LNCAP (cell line): ENCODE measurements at regions not wholly inside any gene's neighbourhood (a gene's known extent, or its start where the extent isn't known, plus 50 kb on each side); places are given as distances from the start of the nearest gene placed in this dataset.

Experiments used
- TF ChIP-seq, protein P1 (sequence below): fragments of 450-650 bp; IDR thresholded peaks from 2 replicates; pipeline ENCODE4 v1.5.1; 2017; ENCODE audit warnings: mild to moderate bottlenecking

DNA sequence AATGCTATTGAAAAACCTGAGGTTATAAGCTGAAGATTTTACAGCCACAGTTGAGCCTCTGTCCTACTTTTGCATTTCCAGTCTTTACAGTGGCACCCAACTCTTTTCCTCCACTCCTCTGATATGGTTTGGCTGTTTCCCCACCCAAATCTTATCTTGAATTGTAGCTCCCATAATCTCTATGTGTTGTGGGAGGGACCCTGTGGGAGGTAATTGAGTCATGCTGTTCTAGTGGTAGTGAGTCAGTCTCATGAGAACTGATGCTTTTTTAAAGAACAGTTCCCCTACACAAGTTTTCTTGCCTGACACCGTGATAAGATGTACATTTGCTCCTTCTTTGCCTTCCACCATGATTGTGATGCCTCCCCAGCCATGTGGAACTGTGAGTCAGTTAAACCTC is 646.1 kb upstream of the SEMA6A start:
- TF ChIP-seq, protein P1, sequence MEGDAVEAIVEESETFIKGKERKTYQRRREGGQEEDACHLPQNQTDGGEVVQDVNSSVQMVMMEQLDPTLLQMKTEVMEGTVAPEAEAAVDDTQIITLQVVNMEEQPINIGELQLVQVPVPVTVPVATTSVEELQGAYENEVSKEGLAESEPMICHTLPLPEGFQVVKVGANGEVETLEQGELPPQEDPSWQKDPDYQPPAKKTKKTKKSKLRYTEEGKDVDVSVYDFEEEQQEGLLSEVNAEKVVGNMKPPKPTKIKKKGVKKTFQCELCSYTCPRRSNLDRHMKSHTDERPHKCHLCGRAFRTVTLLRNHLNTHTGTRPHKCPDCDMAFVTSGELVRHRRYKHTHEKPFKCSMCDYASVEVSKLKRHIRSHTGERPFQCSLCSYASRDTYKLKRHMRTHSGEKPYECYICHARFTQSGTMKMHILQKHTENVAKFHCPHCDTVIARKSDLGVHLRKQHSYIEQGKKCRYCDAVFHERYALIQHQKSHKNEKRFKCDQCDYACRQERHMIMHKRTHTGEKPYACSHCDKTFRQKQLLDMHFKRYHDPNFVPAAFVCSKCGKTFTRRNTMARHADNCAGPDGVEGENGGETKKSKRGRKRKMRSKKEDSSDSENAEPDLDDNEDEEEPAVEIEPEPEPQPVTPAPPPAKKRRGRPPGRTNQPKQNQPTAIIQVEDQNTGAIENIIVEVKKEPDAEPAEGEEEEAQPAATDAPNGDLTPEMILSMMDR: no peak

DNA sequence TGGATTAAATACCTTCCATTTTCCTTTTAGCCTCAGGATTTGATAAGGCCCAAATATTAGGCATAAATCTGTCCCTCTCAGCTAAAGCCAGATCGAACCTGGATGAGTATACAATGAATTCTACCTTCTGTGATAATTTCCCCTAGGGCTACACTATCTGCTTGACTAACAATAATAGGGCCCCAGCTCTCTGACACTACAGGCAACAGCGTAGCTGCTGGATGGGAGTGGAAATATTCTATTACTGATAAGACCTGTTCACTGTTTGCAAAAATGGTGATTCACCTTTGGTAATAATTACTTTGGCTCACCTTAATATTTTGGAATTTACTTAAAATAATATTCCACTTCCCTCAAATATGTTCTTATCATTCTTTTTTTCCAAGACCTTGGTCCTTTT is 644.2 kb upstream of the SEMA6A start:
- TF ChIP-seq, protein P1: no peak

DNA sequence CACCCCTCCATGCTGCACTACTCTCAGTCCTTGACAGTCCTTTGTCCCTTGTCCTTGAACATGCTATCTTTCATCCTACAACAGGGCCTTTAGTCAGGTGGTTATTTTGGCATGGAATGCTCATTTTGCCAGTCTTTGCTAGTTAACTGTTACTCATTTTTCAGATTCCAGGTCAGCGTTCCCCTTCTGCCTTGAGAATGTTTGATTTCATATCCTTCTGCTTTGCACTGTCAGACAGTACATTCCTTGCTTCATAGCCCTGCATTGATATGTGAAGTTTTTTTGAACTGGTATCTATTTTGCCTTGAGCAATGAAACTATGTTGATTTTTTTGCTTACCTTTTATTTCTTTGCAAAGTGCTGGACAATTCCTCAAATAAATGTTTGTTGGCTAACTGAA is 638.2 kb upstream of the SEMA6A start:
- TF ChIP-seq, protein P1: no peak

DNA sequence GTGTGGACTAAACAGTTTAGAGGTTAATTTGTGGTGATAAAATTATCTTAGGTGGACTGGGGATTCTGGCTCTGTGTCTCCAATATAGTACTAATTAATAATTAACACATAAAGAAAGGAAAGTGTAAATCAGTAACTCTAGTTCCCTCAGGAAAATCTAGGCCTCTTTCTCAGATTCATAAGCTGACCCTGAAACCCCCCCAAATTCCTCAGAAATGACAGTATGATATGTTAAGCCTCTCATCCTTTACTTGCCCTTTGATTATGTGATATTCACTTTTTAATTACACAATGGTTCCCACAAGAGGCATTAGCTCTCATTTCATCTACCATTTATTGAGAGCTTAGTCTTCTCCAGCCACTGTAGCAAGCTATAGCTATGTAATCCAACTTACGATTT is 636.2 kb upstream of the SEMA6A start:
- TF ChIP-seq, protein P1: no peak

DNA sequence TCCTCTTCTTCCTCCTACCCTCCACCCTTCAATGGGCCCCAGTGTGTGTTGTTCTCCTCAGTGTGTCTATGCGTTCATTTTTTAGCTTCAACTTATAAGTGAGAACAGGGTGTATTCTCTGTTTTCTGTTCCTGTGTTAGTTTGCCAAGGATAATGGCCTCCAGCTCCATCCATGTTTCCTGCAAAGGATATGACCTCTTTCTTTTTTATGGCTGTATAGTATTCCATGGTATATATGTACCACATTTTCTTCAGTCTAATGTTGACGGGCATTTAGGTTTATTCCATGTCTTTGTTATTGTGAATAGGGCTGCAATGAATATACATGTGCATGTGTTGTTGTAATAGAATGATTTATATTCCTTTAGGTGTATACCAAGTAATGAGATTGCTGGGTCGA is 634.9 kb upstream of the SEMA6A start:
- TF ChIP-seq, protein P1: no peak

DNA sequence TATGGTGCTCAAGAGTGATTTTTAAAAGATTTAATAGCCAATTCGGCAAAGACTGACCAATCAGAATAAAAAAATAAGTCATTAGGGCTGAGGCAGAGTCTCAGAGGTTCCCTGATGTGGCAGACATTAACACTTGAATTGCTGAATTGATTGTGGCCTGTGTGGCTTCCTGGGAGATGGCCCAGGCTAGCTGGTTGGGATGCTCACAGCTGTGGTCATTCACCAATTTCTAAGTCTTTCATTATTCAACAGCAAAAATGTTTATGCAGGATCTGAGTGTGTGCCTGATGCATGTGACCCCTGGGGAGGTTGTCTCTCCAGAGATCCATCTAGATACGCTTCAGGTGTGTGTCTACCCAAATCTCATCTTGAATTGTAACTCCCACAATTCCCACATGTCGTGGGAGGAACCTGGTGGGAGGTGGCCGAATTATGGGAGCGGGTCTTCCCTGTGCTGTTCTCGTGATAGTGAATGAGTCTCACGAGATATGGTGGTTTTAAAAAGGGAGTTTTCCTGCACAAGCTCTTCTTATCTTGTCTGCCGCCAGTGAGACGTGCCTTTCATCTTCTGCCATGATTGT is 632.6 kb upstream of the SEMA6A start:
- TF ChIP-seq, protein P1: no peak

DNA sequence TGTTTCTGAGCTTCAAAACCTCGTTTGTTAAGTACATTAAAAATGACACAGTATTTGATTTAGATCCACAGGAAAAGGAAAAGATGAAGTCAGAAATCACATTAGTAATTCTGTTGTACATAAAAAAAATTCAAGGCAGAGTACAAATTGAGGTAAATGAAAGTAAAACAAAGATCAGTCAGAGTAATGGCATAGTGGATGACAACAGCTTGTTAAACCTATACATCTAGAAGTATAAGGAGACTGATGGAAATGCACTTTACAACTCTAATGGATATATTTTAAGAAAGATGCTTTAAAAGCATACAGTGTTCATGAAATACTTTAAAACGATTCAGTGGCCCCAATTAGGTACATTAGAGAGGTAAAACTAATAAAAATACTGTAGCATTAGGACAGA is 631.3 kb upstream of the SEMA6A start:
- TF ChIP-seq, protein P1: no peak
